ENCODE measurements at regions not wholly inside any gene's neighbourhood (a gene's known extent, or its start where the extent isn't known, plus 50 kb on each side); places are given as distances from the start of the nearest gene placed in this dataset.

DNA sequence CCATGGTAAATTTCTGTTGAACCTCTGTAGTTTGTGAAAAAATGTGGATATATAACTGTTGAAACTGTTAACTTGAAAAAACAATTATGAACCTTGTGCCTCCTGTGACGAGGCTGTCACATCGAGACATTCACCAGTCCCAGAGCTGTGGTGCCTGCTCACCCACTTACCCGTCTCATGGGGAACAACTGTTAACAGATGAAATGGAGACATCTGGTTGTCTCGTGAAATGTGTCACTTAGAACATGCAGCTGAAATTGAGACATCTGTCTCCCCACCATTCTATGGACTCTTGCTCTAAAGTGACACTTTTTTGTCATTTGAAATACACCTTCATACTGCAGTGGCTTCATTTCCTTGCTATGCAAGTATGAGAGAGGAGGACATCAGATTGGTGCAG, 240.6 kb downstream of the GXYLT1 start:
- no peak for DNase-seq (ENCODE audit: low read depth)
- no peak overlapping the region for H3K4me3 ChIP-seq (ENCODE audit: low read depth, low read length)
- TF ChIP-seq, protein P1, sequence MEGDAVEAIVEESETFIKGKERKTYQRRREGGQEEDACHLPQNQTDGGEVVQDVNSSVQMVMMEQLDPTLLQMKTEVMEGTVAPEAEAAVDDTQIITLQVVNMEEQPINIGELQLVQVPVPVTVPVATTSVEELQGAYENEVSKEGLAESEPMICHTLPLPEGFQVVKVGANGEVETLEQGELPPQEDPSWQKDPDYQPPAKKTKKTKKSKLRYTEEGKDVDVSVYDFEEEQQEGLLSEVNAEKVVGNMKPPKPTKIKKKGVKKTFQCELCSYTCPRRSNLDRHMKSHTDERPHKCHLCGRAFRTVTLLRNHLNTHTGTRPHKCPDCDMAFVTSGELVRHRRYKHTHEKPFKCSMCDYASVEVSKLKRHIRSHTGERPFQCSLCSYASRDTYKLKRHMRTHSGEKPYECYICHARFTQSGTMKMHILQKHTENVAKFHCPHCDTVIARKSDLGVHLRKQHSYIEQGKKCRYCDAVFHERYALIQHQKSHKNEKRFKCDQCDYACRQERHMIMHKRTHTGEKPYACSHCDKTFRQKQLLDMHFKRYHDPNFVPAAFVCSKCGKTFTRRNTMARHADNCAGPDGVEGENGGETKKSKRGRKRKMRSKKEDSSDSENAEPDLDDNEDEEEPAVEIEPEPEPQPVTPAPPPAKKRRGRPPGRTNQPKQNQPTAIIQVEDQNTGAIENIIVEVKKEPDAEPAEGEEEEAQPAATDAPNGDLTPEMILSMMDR (conservative IDR thresholded peaks at IDR 0.05; ENCODE audit: low read depth, low read length) = no peak

DNA sequence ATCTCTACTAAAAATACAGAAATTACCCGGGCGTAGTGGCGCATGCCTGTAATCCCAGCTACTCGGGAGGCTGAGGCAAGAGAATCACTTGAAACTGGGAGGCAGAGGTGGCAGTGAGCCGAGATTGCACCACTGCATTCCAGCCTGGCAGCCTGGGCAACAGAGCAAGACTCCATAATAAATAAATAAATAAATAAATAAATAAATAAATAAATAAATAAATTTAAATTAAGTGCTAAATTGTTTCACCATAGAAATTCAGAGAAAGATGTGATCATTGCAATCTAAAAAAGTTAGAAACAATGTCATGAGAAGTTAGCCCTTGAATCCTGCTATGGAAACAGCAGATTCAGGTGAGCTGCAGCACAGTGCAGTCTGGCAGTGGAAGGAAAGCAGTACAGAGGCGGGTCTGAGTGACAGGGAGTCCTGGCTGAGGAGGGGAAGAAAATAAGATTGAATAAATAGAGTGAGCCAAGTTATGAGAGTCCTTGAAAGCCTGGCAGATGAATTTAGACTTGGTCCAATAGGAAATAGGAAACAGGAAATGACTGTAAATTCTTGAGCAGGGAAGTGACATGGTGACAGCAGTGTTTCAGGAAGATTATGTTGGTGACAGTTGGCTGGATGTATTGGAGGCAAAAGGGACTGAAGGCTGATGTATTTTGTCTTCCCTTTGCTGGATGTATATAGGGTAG, 241.5 kb downstream of the GXYLT1 start:
- no peak overlapping the region for H3K4me3 ChIP-seq (ENCODE audit: low read depth, low read length)
- TF ChIP-seq, protein P1 (conservative IDR thresholded peaks at IDR 0.05; ENCODE audit: low read depth, low read length) = no peak
- no peak for DNase-seq (ENCODE audit: low read depth)

DNA sequence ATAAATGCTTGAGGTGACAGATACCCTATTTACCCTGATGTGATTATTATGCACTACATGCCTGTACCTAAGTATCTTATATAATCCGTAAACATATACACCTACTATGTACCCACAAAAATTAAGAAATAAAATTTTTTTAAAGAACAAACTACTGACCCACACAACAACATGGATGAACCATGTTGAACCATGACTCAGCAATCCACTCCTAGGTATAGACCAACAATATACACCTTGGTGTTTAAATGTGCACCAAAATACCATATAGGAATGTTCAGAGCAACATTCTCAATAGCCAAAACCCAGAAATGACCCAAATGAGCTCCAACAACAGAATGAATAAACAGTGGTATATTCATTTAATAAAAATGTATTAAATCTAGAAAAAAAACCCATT, 245.1 kb downstream of the GXYLT1 start:
- H3K4me3 ChIP-seq (ENCODE audit: low read depth, low read length) = no peak overlapping the region
- DNase-seq (ENCODE audit: low read depth) = no peak
- TF ChIP-seq, protein P1 (conservative IDR thresholded peaks at IDR 0.05; ENCODE audit: low read depth, low read length) = no peak

DNA sequence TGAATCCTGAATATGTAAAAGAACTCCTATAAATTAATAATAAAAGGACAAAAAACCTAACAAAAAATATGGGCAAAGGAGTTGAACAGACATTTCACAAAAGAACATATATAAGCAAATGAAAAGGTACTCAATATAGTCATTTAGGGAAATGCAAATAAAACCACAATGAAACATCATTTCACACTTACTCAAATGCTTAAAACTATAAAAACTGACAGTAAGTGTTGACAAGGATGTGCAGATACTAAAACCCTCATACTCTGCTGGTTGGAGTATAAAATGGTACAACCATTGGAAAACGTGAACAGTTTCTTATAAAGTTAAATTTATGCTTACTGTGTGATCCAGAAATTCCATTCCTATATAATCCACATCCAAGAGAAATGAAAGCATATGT, 247.1 kb downstream of the GXYLT1 start:
- DNase-seq (ENCODE audit: low read depth) = no peak
- no peak overlapping the region for H3K4me3 ChIP-seq (ENCODE audit: low read depth, low read length)
- TF ChIP-seq, protein P1 (conservative IDR thresholded peaks at IDR 0.05; ENCODE audit: low read depth, low read length) = no peak

DNA sequence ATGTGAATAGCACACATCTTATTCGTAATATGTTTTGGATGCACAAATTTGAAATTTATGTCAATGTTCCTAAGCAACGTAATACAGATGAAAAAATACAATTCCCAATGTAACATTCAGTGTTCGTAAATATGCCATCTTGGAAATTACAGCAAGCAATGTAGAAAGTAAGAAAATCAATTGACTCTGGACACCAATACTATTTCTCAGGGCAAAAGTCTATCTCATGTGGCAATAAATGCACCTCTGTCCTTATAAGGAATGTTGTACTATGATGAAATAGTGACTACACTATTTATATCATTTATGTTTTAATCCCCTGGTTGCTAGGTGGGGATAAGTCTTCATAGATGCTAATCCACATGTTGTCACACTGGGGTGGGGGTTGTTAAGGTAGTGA, 251.2 kb downstream of the GXYLT1 start:
- no peak overlapping the region for H3K4me3 ChIP-seq (ENCODE audit: low read depth, low read length)
- DNase-seq (ENCODE audit: low read depth) = no peak
- TF ChIP-seq, protein P1 (conservative IDR thresholded peaks at IDR 0.05; ENCODE audit: low read depth, low read length) = no peak

DNA sequence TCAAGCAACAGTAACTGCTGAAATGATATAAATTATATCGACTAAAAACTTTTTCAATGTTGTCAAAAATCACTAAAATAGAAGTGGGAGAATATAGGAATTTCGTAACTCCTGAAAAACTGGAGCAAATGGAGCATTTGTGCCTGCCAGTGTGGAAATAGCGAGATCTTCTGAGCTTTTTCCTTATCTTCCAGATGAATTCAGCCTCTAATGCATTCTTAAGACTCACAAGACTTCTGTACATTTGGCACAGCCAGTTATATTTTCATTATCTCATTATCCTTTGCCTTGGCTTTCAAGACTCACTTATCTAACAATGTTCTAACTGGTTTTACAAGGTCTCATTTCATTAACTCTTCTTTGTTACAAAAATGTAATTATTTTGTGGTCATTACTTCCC, 252.4 kb downstream of the GXYLT1 start:
- TF ChIP-seq, protein P1 (conservative IDR thresholded peaks at IDR 0.05; ENCODE audit: low read depth, low read length) = no peak
- no peak overlapping the region for H3K4me3 ChIP-seq (ENCODE audit: low read depth, low read length)
- DNase-seq (ENCODE audit: low read depth) = no peak

DNA sequence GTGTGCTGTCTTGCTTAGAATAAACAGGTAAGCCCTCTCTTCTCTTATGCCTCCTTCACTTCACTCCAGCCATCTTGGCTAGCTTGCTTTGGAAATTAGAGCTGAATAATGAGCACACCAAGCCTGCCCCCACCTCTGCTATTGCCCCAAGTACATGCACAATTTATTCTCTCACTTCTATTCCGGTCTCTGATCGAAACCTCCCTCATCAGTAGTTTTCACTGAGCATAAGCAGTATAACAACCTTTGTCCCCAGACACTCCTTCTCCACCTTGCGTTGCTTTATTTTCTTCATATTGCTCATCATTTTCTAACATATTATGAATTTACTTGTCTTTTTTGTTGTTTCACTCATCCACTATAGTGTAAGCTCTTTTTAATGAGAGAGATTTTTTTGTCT, 253.4 kb downstream of the GXYLT1 start:
- no peak overlapping the region for H3K4me3 ChIP-seq (ENCODE audit: low read depth, low read length)
- DNase-seq (ENCODE audit: low read depth) = no peak
- TF ChIP-seq, protein P1 (conservative IDR thresholded peaks at IDR 0.05; ENCODE audit: low read depth, low read length) = no peak
